Adrenal gland (tissue), 9 donors: ENCODE measurements at regions not wholly inside any gene's neighbourhood (a gene's known extent, or its start where the extent isn't known, plus 50 kb on each side); places are given as distances from the start of the nearest gene placed in this dataset.

Source experiments
- DNase-seq, 7 donors: peaks; one replicate each; pipeline ENCODE4 v3.0.0-alpha.2; 2019 to 2020
- H3K27ac ChIP-seq, 5 donors: fragments of 200-600 bp; sonication (generic) in 4 of 5; 1 replicate in 3 of 5; 2 replicates in 2 of 5; pipeline versions ENCODE4 v1.5.1 to v1.8.0; 2016 to 2020; ENCODE audit warnings: mild to moderate bottlenecking in 1 of 5
- H3K27me3 ChIP-seq: fragments of 200-600 bp; 2 replicates; pipeline ENCODE4 v1.8.0; 2021
- H3K36me3 ChIP-seq, 2 donors: fragments of 200-600 bp; replicated peaks in 1 of 2; 1 replicate in 1 of 2; 2 replicates in 1 of 2; pipeline versions ENCODE4 v1.5.1 to v1.8.0; 2018 to 2022
- H3K4me1 ChIP-seq, 2 donors: fragments of 200-600 bp; replicated peaks in 1 of 2; 1 replicate in 1 of 2; 2 replicates in 1 of 2; pipeline versions ENCODE4 v1.5.1 to v1.8.0; 2018 to 2021
- H3K4me3 ChIP-seq, 4 donors: fragments of 200-600 bp; sonication (generic) in 3 of 4; one replicate each; pipeline ENCODE4 v1.5.1; 2016 to 2018
- H3K9me3 ChIP-seq, 3 donors: fragments of 200-600 bp; sonication (generic) in 1 of 3; replicated peaks in 1 of 3; 1 replicate in 2 of 3; 2 replicates in 1 of 3; pipeline versions ENCODE4 v1.5.1 to v1.8.0; 2016 to 2021
- POLR2A ChIP-seq, 2 donors: fragments of 450-650 bp; IDR thresholded peaks; one replicate each; pipeline ENCODE4 v1.6.1; 2017; ENCODE audit warnings: antibody characterized with exemption in 2 of 2, mild to moderate bottlenecking in 2 of 2, moderate library complexity in 1 of 2
- WGBS, 4 donors: extraction: QIAGEN DNeasy Blood & Tissue Kit in 2 of 4; methylation state at CpG; one replicate each; pipeline versions ENCODE4 v1.1.5 to v1.1.7; 2013 to 2017; 5-methylcytosine and 5-hydroxymethylcytosine counted together
- intact Hi-C, 2 donors: fragments of 100-400 bp; cut with DNase I; formaldehyde crosslinking; loops; one replicate each; pipeline versions ENCODE4 v1.14.1 to v1.15.0; 2022 to 2023
- TF ChIP-seq, protein P1 (sequence below), 6 experiments: fragments of 450-650 bp in 4 of 6; fragments of 200-600 bp in 2 of 6; sonication (generic) in 1 of 6; IDR thresholded peaks; 1 replicate in 5 of 6; 2 replicates in 1 of 6; pipeline versions ENCODE4 v1.5.1 to v1.8.0; 2016 to 2021; ENCODE audit warnings: antibody characterized with exemption in 6 of 6, mild to moderate bottlenecking in 2 of 6, moderate library complexity in 1 of 6
- donor health status: healthy with polysubstance abuse.
- donor health status: Bipolar disorder and iron deficiency.
- donor health status: DM: yes; HTN: yes; CAD: no.
- donor health status: DM: no; HTN: no; CAD: no.
- donor health status: DM: no; HTN: no; CAD: no.

DNA sequence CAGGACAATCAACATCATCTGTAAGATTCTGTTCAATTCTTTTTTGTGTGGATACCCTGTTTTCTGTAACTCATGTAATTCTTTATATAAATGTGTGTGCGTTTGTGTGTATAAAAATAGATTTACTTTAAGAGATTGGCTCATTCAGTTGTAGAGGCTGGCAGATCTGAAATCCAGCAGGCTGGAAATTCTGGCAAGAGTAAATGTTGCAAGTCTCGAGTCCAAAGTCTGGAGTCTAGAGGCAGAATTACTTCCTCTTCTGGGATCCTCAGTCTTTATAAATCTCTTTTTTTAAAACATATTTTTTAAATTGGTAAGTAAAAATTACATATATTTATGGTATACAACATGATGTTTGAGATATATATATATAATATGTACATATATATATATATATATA, 202.1 kb upstream of the TMEM161B start:
- Histone ChIP-seq H3K9me3 (no peaks in the 10 kb centered on the region), H3K27me3 (no peaks in the 10 kb centered on the region), H3K4me3 (no peak overlapping the region), H3K4me1 (no peaks in the 10 kb centered on the region), H3K36me3 (no peaks in the 10 kb centered on the region), H3K27ac (no peak overlapping the region)
- intact Hi-C loops = no loop called here
- TF ChIP-seq, protein P1, sequence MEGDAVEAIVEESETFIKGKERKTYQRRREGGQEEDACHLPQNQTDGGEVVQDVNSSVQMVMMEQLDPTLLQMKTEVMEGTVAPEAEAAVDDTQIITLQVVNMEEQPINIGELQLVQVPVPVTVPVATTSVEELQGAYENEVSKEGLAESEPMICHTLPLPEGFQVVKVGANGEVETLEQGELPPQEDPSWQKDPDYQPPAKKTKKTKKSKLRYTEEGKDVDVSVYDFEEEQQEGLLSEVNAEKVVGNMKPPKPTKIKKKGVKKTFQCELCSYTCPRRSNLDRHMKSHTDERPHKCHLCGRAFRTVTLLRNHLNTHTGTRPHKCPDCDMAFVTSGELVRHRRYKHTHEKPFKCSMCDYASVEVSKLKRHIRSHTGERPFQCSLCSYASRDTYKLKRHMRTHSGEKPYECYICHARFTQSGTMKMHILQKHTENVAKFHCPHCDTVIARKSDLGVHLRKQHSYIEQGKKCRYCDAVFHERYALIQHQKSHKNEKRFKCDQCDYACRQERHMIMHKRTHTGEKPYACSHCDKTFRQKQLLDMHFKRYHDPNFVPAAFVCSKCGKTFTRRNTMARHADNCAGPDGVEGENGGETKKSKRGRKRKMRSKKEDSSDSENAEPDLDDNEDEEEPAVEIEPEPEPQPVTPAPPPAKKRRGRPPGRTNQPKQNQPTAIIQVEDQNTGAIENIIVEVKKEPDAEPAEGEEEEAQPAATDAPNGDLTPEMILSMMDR (IDR thresholded peaks at IDR 0.05) = no peak
- TF ChIP-seq POLR2A (IDR thresholded peaks at IDR 0.05) = no peak
- 83 to 92% (median 86%) methylated on average over 2 of the region's 2 CpGs for WGBS, 4 donors
- DNase-seq = no peak

DNA sequence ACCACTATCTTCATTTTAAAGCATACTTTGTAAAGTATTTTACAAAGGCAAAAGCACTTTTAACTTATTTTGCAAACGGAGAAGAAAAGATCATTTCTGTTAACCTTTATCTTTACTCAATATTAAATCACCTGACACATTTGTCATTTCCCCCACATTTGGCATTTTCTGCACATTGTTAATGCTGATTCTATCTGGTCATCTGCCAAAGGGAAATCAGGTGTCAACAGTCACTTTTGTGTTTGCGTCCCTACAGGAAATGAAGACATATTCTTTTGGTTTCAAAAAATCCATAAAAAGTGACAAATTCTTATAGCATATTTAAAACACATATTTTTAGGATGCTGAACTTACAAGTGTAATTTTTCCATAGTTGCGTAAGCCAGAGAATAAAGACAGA, 191.3 kb upstream of the TMEM161B start:
- Histone ChIP-seq H3K4me3 (no peak overlapping the region), H3K4me1 (no peaks in the 10 kb centered on the region), H3K36me3 (no peaks in the 10 kb centered on the region), H3K27ac (no peak overlapping the region), H3K9me3 (no peaks in the 10 kb centered on the region), H3K27me3 (no peaks in the 10 kb centered on the region)
- 70 to 79% (median 75%) methylated on average over 3 of the region's 3 CpGs for WGBS, 4 donors
- DNase-seq = no peak
- intact Hi-C loops = no loop called here
- TF ChIP-seq POLR2A (IDR thresholded peaks at IDR 0.05) = no peak
- TF ChIP-seq, protein P1 (IDR thresholded peaks at IDR 0.05) = no peak

DNA sequence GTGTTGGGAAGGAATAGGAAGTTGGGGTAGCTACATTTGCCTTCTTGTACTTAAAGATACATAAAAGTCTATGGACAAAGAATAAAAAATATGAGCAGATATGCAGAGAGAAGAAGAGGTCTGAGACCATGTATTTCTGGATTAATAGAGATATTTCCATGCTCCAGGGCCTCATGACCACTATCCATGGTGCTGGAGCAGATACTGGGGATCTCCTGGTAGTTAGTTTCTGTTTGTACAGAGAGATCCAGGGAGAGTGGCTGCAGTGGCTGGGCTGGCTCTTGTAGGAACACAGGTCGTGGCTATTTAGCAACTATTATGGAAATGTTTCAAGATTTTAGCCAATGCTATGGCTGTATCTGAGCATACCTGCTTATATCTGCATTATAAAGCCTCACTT, 184.2 kb upstream of the TMEM161B start:
- Histone ChIP-seq H3K36me3 (no peaks in the 10 kb centered on the region), H3K27me3 (no peaks in the 10 kb centered on the region), H3K4me1 (no peaks in the 10 kb centered on the region), H3K9me3 (no peaks in the 10 kb centered on the region), H3K27ac (no peak overlapping the region), H3K4me3 (no peak overlapping the region)
- no peak for TF ChIP-seq POLR2A (IDR thresholded peaks at IDR 0.05)
- TF ChIP-seq, protein P1 (IDR thresholded peaks at IDR 0.05) = no peak
- no peak for DNase-seq
- WGBS, 4 donors = 18 to 35% (median 29%) methylated on average over 1 of the region's 1 CpG
- intact Hi-C loops = no loop called here

DNA sequence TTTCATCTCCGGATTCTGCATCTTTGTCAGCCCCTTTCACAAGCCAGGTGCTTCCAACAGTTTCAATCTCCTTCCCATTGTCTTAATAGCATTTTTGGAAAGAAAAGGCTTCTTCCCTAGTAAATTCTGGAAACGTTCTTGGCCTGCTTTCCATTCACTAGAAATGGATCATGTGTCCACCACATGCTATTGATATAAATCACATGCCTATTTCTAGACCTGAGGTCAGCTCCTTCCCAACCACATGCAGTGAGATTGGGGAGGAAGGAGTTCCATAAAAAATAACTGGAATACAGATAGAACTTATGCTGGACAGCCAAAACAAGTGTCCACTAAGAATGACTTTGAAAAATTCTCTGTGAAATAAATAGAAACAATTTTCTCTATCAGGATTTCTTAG, 181.6 kb upstream of the TMEM161B start:
- H3K9me3 ChIP-seq = no peaks in the 10 kb centered on the region
- TF ChIP-seq POLR2A (IDR thresholded peaks at IDR 0.05) = no peak
- TF ChIP-seq, protein P1 (IDR thresholded peaks at IDR 0.05) = no peak
- no peaks in the 10 kb centered on the region for H3K36me3 ChIP-seq
- no peaks in the 10 kb centered on the region for H3K27me3 ChIP-seq
- 56 to 63% (median 59%) methylated on average over 2 of the region's 2 CpGs for WGBS, 4 donors
- H3K27ac ChIP-seq = no peak overlapping the region
- intact Hi-C loops = no loop called here
- no peak overlapping the region for H3K4me3 ChIP-seq
- no peaks in the 10 kb centered on the region for H3K4me1 ChIP-seq
- no peak for DNase-seq
